NCI-H446 (cell line): ENCODE measurements at regions not wholly inside any gene's neighbourhood (a gene's known extent, or its start where the extent isn't known, plus 50 kb on each side); places are given as distances from the start of the nearest gene placed in this dataset.
"Not testable (repeated sequence)": the region's sequence is repeated elsewhere in the genome, so short reads cannot be mapped to it uniquely, and the experiment has no call there.

Experiments used
- DNase-seq, 2 experiments: peaks; one replicate each; lab custom pipeline; 2025; lab: John Stamatoyannopoulos, UW

DNA sequence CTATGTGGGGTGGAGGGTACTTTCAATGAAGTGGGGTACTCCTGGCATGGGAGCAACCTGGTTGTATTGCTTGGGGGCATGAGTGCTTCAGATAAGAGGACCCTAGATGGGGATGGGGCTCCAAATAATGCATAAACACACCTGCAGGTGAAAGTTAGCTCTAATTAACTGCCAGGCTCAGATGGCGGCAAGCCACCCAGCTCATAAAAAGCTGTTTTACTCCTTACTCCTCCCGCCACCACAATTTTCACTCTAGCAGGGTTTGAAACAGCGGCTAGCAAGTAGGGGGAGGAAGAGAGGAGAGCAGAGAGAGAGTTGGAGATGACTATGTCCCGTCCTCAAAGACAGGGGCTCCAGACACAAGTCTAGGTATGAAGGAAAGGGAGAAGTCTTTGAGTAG, 117.7 kb upstream of the WSCD1 start:
- no peak for DNase-seq

DNA sequence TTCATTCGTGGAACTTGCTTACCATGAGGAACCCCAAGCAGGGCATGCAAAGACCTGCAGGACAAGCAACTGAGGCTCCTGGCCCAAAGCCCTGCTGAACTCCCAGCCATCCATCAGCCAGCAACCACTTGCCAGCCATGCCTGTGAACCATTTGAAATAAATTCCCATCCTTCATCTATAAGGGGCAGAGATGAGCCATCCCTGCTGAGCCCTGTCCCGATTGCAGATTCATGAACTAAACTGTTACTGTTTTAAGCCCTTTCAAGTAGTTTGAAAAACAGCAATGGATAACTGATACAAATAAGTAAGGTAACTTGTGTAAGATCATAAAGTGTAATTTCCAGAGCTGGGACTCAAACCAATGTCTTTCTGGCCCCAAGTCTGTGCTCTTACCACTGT, 114.4 kb upstream of the WSCD1 start:
- DNase-seq, result no peak

DNA sequence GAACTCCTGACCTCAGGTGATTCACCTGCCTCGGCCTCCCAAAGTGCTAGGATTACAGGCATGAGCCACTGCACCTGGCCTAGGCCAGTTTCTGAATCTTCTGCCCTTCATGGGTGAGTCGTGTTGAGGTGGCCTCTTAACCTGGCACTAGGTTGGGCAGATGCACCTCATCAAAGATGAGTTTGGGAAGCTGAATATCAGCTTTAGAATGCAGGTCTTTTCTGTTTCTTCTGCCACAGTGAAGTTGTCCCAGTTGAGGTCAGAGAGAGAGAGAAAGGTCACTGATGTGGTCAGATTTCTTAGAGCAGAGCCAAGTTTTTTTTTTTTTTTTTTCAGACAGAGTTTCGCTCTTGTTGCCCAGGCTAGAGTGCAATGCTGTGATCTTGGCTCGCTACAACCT, 111.3 kb upstream of the WSCD1 start:
- no peak for DNase-seq

DNA sequence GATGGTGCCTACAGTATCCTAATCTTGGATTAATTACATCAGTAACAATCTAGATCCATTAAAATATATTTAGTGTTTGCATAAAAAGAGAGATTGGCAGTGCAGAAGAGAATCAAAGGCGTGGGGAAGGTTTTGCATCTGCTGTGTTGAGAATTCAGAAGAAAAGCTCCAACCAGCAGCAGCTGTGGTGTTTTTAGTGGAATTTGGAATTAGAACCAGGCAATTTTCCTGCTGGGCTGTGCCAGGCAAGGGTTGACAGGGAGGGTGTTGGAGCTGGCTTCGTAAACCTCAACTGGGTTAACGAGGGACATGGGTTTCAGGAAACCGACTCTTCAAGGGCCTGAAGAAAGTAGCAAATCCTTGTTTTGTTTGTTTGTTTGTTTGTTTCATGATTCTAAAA, 107.8 kb upstream of the WSCD1 start:
- DNase-seq, result no peak

DNA sequence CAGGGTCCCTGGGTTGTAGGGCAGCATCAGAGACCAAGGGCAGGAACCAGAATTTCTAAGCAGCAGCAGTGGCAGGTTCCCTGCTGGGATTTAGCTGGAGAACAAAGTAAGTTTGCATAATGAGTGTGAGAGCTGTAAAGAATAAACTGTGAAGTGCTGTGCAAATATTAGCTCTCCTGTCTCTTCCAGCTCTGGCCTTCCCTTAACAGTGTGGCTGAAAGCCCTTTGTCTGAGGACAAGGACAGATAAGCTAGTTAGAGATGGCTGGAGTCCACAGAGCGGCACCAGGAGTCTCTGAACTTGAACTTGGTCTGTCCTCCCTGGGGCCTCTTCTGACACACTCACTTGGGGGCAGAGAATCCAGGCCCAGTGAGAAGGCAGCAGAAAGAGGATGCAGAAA, 98.2 kb upstream of the WSCD1 start:
- DNase-seq, result no peak

DNA sequence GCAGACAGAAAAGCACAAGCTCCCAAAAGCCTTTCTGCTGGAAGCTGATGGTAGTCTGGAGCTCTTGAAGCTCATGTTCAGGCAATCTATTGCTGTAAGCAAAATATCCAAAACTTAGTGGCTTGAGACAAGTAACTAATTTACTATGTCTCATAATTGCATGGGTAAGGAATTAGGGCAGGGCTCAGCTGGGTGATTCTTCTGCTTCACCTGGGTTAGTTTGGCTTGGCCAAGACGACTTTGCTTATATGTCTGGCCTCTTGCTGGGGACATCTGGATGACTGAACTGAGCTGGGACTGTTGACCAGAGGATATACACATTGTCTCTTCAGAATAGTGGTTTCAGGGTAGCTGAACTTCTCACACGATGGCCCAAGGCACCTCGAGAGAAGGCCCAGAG, 96.8 kb upstream of the WSCD1 start:
- DNase-seq, result no peak

DNA sequence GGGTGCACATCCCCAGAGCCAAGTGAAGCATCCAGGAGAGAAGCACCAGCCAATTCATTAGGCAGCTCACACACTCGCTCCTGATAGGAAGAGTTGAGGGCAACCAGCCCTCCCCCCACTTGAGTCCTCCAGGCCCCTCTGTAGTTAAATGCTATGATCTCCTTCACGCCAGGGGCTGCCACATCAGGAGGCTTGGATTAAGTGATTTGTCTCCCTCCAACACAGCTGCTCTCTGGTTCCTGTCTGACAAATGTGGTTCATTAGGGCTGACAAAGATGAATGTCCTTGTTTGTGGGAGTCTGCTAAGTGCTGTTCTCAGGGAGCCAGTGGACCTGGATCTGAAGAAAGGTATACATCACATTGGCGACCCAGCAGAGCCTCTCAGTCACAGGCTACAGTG, 94.5 kb upstream of the WSCD1 start:
- no peak for DNase-seq

DNA sequence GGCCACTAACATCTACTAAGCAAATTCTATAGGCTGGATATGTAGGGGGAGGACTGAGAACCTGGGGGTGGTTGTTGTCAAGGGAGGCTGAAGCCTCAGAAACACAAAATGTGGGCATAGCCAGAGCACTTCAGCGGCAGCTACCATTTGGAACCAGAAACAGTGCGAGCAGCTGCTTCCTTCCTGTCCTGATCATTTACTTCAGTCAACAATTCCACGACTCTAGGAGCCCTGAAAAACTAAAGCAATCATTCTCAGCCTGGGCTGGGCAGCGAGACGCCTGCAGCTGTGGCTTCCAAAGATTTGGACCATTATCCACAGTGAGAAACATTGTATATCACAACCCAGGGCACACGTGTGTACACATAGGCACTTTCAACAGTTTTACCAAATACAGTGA, 93.9 kb upstream of the WSCD1 start:
- no peak for DNase-seq

DNA sequence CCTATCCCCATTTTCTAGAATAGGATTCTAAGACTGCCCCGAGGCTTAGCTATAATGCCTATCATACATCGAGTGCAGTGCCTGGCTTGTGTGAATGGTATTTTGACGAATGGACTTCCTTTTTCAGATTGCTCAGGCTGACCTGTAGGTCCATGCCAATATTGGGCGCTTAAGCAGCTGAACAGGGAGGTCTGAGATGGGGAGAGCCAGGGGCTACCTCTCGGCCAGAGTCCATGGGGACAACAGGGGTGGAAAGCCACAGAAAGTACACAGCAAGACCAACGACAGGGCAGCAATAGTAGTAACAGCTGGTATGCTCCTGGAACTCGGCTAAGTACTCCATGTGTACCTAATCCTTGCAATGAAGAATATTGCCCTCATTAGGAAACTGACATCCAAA, 91.7 kb upstream of the WSCD1 start:
- DNase-seq, result no peak

DNA sequence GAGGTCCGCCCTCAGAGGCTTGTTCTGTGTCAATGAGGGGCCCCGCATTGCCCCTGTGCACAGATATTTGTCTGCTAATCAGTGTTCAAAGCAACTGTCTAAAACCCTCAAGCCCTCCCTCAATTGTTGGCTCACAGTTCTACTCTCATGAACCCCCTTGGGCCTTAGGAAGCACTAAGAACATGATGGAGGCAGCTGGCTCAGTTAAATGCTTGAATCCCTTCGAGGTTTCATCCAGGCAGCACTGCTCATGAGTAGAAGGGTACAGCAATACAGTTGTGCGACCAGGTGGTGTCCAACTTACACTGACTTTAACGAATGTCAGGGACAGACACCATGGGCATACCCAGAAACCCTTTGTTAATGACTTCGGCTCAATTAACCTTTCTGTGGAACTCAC, 89.2 kb upstream of the WSCD1 start:
- DNase-seq, result no peak

DNA sequence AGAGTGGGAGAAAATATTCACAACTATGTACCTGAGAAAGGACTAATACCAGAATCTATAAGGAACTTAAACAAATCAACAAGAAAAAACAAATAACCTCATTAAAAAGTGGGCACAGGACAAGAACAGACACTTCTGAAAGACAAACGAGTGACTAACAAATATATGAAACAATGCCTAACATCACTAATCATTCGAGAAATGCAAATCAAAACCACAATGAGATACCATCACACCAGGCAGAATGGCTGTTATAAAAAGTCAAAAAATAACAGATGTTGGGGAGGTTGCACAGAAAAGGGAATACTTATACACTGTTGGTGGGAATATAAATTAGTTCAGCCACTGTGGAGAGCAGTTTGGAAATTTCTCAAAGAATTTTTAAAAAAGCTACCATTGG, 83.5 kb upstream of the WSCD1 start:
- no peak for DNase-seq

DNA sequence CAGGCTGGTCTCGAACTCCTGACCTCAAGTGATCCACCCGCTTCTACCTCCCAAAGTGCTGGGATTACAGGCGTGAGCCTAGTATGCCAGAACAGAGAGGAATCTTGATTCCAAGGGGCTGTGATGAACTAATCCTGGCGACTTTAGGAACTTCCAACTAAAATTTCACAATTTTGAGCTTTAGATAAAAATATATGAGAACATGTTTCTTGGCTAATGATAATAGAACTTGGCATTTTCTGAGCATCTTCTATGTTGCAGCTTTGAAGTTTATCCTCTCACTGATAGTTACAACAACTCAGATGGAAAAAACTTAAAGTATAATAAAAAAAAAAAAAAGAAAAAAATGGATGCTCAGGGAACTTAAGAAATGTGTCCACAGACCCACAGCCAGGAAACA, 69.8 kb upstream of the WSCD1 start:
- DNase-seq, result no peak

DNA sequence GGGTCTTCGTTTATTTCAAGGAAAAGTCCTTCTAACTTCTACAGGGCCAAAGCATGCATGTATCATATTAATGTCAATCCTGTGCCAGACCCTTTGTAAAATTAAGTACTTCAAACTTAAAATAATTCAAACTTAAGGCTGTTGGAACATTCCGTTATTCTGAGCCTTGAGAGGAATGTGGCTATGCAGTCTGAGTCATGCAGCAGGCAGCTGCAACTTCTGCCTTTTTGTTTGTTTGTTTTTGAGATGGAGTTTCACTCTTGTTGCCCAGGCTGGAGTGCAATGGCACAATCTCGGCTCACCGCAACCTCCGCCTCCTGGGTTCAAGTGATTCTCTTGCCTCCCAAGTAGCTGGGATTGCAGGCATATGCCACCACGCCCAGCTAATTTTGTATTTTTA, 67.0 kb upstream of the WSCD1 start:
- not testable (repeated sequence) for DNase-seq

DNA sequence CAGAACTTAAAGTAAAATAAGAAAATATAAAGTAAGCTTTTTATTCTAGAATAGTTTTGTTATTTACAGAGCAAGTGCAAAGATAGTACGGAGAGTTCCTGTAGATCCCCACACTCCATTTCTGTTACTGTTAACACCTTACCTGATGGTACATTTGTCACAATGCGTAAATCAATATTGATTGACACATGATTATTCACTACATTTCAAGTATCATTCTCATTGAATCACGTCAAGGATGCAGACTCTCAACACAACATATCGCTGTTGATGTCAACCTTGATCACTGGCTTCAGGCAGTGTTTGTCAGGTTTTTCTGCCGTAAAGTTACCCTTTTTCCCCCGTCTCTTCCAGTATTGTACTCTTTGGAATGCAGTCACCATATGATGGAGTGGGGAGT, 64.2 kb upstream of the WSCD1 start:
- no peak for DNase-seq

DNA sequence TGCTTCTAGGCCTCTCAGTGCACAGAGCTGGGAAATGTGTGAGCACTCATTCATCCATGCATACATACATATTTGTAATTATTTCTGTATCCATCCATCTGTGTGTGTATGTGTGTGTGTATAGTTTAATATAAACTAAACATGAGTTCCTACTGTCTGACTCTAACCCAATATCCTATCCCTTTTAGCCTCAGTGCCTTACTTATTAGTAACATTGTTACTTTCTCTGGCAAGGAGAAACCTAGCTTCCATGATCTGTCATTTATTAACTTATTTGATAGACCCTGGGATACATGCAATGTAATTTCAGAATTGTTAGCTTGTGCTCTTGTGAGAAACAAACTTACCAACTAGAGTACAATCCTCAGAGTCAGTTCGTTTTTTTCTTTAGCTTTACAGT, 59.0 kb upstream of the WSCD1 start:
- DNase-seq, result no peak

DNA sequence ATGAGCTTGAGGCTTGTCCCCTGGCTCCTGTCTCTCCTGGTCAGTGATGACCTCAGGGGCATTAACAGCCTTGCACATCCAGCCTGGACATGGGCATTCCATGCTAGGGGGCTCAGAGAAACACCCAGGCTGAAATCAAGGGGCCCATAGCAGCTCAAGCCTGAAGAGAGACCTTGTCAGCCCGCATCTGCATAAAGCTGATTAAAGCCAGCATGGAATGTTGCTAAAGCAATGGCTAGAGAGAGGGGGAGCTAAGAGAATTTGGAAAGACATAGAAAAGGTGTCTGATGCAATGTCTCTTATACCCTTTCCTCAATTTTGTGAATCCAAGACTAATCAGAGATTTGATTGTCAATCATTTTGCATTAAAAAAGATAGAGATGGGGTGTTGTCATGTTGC, 51.4 kb upstream of the WSCD1 start:
- DNase-seq, result no peak

DNA sequence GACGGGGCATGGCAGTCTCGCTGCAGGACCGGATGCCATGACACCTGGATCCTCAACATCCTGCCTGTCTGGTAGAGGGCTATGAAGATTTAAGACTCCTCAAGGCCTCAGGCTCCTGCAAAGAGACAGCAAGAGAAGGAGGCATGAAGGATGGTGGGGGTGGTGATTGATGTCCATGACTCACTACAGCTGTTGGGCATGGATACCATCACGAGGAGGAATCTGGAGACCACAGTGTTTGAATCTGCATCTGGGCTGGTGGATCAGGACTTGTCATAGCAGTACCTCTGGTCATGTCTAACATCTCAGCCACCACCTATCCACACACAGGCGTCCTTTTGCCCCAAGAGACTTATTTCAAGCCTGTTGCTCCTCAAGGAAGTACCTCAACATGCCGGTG, 50.2 kb upstream of the WSCD1 start:
- no peak for DNase-seq

DNA sequence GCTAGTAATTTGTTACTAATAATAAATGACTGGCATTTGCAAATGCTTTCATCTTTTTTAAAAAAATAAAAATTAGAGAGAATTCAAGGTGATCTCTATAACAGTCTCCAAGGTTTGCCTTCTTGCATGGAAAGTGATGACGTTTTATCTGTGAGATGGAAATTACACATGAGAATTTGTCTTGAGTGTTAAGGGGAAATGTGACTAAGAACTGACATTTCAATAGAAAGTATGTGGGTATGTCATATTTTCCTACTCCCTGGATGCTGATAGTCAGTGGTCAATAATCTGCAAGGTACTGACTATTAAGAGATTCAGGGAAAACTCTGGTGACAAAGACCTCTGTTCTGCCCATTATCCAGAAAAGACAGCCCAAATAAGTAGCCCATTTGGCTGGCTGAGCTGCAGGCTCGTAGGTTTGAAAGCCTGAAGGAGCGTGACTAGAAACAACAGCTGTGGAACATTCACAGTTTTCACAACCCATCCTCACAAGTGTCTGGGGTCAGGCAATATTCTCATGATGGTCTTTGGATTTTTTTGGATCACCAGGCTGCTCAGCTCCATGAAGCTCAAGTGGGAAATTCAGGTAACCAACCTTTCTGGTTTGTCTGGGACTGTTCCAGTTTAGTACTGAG, 49.7 kb upstream of the WSCD1 start:
- DNase-seq, result no peak
